ENCODE measurements at regions not wholly inside any gene's neighbourhood (a gene's known extent, or its start where the extent isn't known, plus 50 kb on each side); places are given as distances from the start of the nearest gene placed in this dataset.

- TF ChIP-seq CTCF (IDR thresholded peaks at IDR 0.05) (no peak), POLR2A (IDR thresholded peaks at IDR 0.05) (no peak)
Measured at GRCh38 chr9:96122751-96123150, 179.2 kb downstream of the HSD17B3 start.

All from right lobe of liver (tissue), 4 donors.